GM21447 (cell line): ENCODE measurements at regions not wholly inside any gene's neighbourhood (a gene's known extent, or its start where the extent isn't known, plus 50 kb on each side); places are given as distances from the start of the nearest gene placed in this dataset.
"Not testable (repeated sequence)": the region's sequence is repeated elsewhere in the genome, so short reads cannot be mapped to it uniquely, and the experiment has no call there.

ENCODE experiments used
- ATAC-seq: cut with Tn5 transposase; IDR thresholded peaks from one replicate; pipeline ENCODE4 v1.9.1; 2021; ENCODE audit not compliant: unreplicated experiment

- ATAC-seq, result no peak
Measured at GRCh38 chr5:17081142-17081541, 136.3 kb upstream of the BASP1 start.

GRCh38 chr5:17083276-17083675, 134.2 kb upstream of the BASP1 start:
- ATAC-seq, result not testable (repeated sequence)

- ATAC-seq, result no peak
Measured at GRCh38 chr5:17087035-17087434, 130.4 kb upstream of the BASP1 start.

- no peak for ATAC-seq
Measured at GRCh38 chr5:17088051-17088450, 129.4 kb upstream of the BASP1 start.

- no peak for ATAC-seq
Measured at GRCh38 chr5:17089001-17089400, 128.4 kb upstream of the BASP1 start.

GRCh38 chr5:17089690-17090089, 127.7 kb upstream of the BASP1 start:
- ATAC-seq, result no peak

GRCh38 chr5:17090839-17091238, 126.6 kb upstream of the BASP1 start:
- ATAC-seq, result no peak

GRCh38 chr5:17094830-17095229, 122.6 kb upstream of the BASP1 start:
- ATAC-seq, result no peak

GRCh38 chr5:17096952-17097695, 120.3 kb upstream of the BASP1 start:
- ATAC-seq, result no peak

GRCh38 chr5:17099946-17100345, 117.5 kb upstream of the BASP1 start:
- no peak for ATAC-seq

- ATAC-seq, result no peak
Measured at GRCh38 chr5:17103461-17103860, 114.0 kb upstream of the BASP1 start.

GRCh38 chr5:17105744-17106418, 111.5 kb upstream of the BASP1 start:
- no peak for ATAC-seq

- ATAC-seq, result no peak
Measured at GRCh38 chr5:17106521-17106920, 110.9 kb upstream of the BASP1 start.

- not testable (repeated sequence) for ATAC-seq
Measured at GRCh38 chr5:17112091-17112716, 105.2 kb upstream of the BASP1 start.

GRCh38 chr5:17113174-17113958, 104.1 kb upstream of the BASP1 start:
- ATAC-seq, result no peak

GRCh38 chr5:17114233-17114632, 103.2 kb upstream of the BASP1 start:
- ATAC-seq, result no peak

- ATAC-seq, result no peak
Measured at GRCh38 chr5:17114715-17115599, 102.5 kb upstream of the BASP1 start.

- no peak for ATAC-seq
Measured at GRCh38 chr5:17115855-17116254, 101.6 kb upstream of the BASP1 start.

- peak; percentile 91 for ATAC-seq
Measured at GRCh38 chr5:17118631-17119030, 98.8 kb upstream of the BASP1 start.

GRCh38 chr5:17120209-17120608, 97.2 kb upstream of the BASP1 start:
- ATAC-seq, result no peak
